Skeletal muscle satellite cell (primary cell): ENCODE measurements at regions not wholly inside any gene's neighbourhood (a gene's known extent, or its start where the extent isn't known, plus 50 kb on each side); places are given as distances from the start of the nearest gene placed in this dataset.

ENCODE experiments used
- H3K27me3 ChIP-seq: 2 replicates; pipeline ENCODE4 v1.7.0; 2013; ENCODE audit warnings: low read length; ENCODE audit not compliant: control insufficient read depth, insufficient read depth
- H3K36me3 ChIP-seq: 2 replicates; pipeline ENCODE4 v1.7.0; 2013; ENCODE audit warnings: mild to moderate bottlenecking, control low read depth, low read length; ENCODE audit not compliant: insufficient read depth
- H3K4me1 ChIP-seq: 2 replicates; pipeline ENCODE4 v1.7.0; 2013; ENCODE audit warnings: low read length; ENCODE audit not compliant: control insufficient read depth, insufficient read depth
- H3K4me2 ChIP-seq: 2 replicates; pipeline ENCODE4 v1.7.0; 2013; ENCODE audit warnings: mild to moderate bottlenecking, low read length
- H3K4me3 ChIP-seq: 2 replicates; pipeline ENCODE4 v1.7.0; 2013; ENCODE audit warnings: low read length
- H3K9ac ChIP-seq: 2 replicates; pipeline ENCODE4 v1.7.0; 2013; ENCODE audit warnings: mild to moderate bottlenecking, low read depth, low read length, moderate library complexity
- H3K9me3 ChIP-seq: replicated peaks from 2 replicates; pipeline ENCODE4 v1.7.0; 2013; ENCODE audit warnings: mild to moderate bottlenecking, control low read depth, low read length

DNA sequence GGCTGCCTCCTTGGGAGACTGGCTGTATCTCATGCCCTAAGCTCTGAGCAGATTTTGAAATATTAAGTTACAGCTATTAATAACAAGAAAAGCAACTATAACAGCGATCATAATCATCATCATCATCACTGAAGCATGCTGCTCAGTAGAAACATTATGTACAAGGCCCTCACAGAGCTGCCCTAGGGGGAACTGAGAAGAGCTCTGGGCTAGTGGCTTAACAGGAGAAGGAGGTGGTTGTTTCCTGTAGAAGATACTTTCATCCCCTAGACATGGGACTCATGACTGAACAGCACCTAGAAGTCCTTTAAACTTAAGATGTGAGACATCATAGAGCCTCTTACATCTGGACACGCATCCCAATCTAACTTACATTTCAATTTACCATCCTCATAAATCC is 332.8 kb upstream of the PLET1 start:
- Histone ChIP-seq H3K36me3 (no peaks in the 10 kb centered on the region), H3K9me3 (no peaks in the 10 kb centered on the region), H3K4me3 (no peak overlapping the region), H3K9ac (no peak overlapping the region), H3K27me3 (no peaks in the 10 kb centered on the region), H3K4me2 (no peak overlapping the region), H3K4me1 (peaks cover 14% of the 10 kb centered on the region)

DNA sequence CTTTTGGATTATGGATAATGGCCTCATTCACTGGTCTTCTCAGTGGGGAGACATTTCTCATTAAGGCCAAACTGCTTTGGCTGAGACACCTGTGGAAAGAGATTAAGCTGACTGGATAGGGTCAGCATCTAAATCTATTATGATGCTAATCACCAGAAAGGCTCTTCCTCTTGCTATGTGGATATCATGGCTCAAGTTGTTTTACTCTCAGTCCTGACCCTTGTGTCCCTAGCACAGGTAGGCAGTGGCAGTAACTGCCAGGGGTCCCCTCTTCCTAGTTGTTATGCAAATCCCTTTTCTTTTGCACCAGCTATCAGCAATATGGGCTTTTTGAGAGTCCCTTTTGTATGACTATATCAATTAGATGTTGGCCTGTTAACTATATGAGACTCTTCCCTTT is 335.7 kb upstream of the PLET1 start:
- H3K4me3 ChIP-seq, result no peak overlapping the region

DNA sequence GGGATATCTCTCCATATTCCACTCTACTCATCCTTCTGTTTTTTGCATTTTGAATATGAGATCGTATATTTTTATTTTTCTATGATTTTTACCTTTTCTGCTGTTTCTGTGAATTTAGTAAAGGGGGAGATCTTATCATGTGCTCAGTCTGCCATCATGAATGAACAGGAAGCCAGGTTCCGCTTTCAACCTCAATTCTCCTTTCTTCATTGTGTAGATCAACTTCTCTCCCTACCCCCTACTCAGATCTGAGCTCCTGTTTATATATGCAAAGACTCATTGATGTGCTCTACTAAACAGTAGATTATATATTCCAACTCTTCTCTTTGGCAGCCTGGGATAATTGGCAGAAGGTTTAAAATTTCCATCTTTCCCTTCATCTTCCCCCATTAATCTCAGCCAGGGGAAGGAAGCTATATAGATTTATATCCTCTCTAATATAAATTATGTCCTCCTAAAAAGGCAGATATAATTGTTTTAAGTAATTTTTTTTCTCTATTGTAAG is 336.7 kb upstream of the PLET1 start:
- Histone ChIP-seq H3K9ac (no peak overlapping the region), H3K9me3 (no peaks in the 10 kb centered on the region)

More for the DNA sequence above, 335.7 kb upstream of the PLET1 start:
- Histone ChIP-seq H3K4me1 (peaks cover under 1% of the 10 kb centered on the region), H3K27me3 (no peaks in the 10 kb centered on the region), H3K9ac (no peak overlapping the region), H3K36me3 (no peaks in the 10 kb centered on the region), H3K9me3 (no peaks in the 10 kb centered on the region), H3K4me2 (no peak overlapping the region)

DNA sequence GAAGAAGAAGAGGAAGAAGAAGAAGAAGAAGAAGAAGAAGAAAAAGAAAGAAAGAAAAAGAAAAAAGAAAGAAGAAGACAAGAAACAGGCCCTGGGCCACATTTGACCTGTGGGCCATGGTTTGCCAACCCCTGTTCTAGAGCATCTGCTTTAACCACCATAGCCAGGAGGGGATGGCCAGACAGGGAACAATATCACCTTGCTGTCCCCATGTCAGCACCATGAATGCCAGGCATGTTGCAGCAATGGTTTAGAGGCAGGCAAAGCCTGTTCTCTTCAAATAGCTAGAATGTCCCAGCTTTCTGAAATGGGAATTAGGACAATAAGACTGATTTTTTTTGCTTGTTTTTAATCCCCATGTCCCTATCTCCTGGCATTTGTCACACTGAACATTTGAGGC is 338.6 kb upstream of the PLET1 start:
- H3K9ac ChIP-seq, result no peak overlapping the region
- no peaks in the 10 kb centered on the region for H3K36me3 ChIP-seq
- H3K9me3 ChIP-seq, result no peaks in the 10 kb centered on the region
- no peak overlapping the region for H3K4me3 ChIP-seq
- no peaks in the 10 kb centered on the region for H3K4me1 ChIP-seq
- no peaks in the 10 kb centered on the region for H3K27me3 ChIP-seq
- H3K4me2 ChIP-seq, result no peak overlapping the region

More for the DNA sequence above, 336.7 kb upstream of the PLET1 start:
- no peak overlapping the region for H3K4me3 ChIP-seq
- no peak overlapping the region for H3K4me2 ChIP-seq
- H3K36me3 ChIP-seq, result no peaks in the 10 kb centered on the region
- H3K27me3 ChIP-seq, result no peaks in the 10 kb centered on the region
- H3K4me1 ChIP-seq, result no peaks in the 10 kb centered on the region

DNA sequence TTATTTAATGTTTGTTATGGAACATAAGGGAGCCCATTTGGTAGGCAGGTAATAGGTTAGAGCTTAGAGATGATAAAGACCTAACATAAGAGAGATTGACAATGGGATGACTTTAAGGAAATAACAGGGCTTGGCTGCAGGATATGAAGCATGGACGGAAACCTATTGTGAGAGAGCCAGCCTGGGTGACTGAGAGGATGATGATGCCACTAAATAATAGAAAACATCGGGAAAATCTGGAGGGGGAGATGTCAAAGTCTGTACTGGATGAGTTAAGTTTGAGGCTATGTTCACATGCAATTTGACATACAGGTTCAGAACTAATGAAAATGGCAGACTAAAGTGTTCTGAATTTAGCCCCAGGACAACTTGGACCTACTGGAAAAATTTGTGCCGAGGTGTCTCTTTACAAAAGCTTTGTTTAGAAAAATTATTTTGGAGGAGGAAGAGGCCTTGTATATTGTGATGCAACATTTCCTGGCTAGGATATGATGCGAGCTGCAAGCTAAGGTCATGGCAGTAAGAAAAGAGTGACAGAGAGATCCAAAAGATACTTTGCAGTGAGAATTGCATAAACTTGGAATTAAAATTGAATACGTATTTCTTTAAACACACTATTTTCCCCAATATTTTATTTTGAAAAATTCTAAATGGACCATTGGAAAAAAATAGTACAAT is 339.3 kb upstream of the PLET1 start:
- Histone ChIP-seq H3K27me3 (no peaks in the 10 kb centered on the region), H3K36me3 (no peaks in the 10 kb centered on the region), H3K9ac (no peak overlapping the region), H3K4me2 (no peak overlapping the region), H3K4me1 (no peaks in the 10 kb centered on the region), H3K9me3 (no peaks in the 10 kb centered on the region), H3K4me3 (no peak overlapping the region)

DNA sequence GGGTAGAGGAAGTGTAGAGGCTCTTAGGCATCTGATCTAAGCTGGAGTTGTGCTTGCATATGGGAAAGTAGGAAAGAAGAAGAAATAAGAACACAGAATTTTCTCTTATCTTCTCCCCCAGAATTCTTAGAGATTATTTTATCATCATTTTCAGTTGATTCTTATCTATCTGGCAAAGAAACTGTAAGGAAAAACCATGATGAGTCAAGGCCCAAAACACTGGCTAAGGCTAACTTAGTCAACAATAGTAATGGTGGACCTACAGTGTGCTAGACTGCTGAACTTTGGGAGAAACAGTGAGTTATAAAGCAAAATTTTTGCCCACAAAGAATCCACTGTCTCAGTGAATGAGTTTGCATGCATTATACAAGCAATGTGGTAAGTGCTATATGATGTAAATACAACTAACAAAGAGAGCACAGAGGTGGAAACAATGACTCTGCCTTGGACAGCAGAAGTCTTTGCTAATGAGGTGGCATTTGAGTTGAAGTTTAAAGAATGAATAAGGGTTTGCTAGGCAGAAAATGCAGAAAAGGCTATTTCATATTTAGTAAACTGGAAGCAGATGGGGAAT is 344.5 kb upstream of the PLET1 start:
- Histone ChIP-seq H3K9ac (no peak overlapping the region), H3K4me3 (no peak overlapping the region), H3K36me3 (no peaks in the 10 kb centered on the region), H3K4me1 (no peaks in the 10 kb centered on the region), H3K27me3 (no peaks in the 10 kb centered on the region), H3K4me2 (no peak overlapping the region), H3K9me3 (no peaks in the 10 kb centered on the region)

DNA sequence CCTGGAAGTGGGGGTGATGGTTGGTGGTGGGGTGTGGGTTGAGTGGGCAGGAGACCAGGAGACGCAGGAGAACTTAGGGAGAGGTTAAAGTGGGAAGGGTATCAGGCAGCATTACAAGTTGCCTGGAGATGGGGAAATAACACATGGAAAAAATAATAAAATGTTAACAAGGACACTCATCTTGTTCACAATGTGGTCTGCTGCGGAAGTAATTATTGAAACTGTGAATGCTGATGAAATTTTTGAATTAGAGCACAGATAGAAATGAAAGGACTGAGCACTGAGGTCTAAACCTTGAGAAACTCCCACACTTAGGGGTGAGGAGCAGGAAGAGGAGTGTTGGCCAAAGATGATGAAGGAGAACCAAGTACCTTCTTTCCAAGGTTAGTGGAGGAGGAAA is 346.0 kb upstream of the PLET1 start:
- H3K4me3 ChIP-seq, result no peak overlapping the region
- H3K36me3 ChIP-seq, result no peaks in the 10 kb centered on the region
- no peak overlapping the region for H3K9ac ChIP-seq
- no peaks in the 10 kb centered on the region for H3K27me3 ChIP-seq
- H3K9me3 ChIP-seq, result no peaks in the 10 kb centered on the region
- H3K4me1 ChIP-seq, result peaks cover 14% of the 10 kb centered on the region
- H3K4me2 ChIP-seq, result no peak overlapping the region

DNA sequence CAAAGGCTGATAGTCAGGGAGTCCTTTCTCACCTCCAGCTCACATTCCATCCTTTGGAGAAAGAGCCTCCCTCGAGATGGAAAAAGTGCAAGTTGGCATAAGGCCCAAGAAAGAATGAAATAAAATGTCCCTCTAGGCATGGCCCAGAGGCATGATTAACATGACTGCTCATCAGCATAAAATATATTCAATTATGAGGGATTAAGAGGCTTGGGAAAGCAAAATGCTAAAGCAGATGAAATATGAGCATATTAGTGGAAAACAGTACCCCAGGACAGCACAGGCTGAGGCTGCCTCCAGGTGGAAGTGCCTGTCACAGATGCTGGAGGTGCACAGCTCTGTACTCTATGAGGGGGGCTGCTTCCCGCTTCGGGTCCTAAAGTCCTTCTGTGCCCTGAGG is 347.8 kb upstream of the PLET1 start:
- Histone ChIP-seq H3K4me1 (peaks cover 32% of the 10 kb centered on the region), H3K36me3 (no peaks in the 10 kb centered on the region), H3K27me3 (no peaks in the 10 kb centered on the region), H3K9ac (no peak overlapping the region), H3K9me3 (no peaks in the 10 kb centered on the region), H3K4me3 (no peak overlapping the region), H3K4me2 (no peak overlapping the region)

DNA sequence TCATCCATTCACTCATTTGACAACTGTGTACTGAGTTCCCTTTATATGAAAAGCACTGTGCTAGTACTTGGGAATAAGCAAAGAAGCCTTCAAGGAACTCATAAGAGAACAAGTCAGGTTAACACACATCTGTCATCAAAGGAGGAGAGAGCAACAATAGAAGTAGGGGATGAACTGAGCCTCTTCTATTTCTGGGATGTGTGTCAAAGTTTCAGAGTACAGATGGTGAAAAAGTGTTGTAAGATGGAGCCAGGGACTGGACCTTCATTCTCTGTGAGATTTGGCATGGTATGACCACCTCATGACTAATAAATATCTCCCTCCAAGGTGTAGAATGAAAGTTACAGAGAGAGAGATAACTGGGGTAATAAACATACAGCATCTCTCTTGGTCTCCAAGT is 349.8 kb upstream of the PLET1 start:
- Histone ChIP-seq H3K36me3 (no peaks in the 10 kb centered on the region), H3K4me1 (peaks cover 34% of the 10 kb centered on the region), H3K4me3 (no peak overlapping the region), H3K9ac (no peak overlapping the region), H3K4me2 (peak overlapping the region; percentile 68), H3K27me3 (no peaks in the 10 kb centered on the region), H3K9me3 (no peaks in the 10 kb centered on the region)

DNA sequence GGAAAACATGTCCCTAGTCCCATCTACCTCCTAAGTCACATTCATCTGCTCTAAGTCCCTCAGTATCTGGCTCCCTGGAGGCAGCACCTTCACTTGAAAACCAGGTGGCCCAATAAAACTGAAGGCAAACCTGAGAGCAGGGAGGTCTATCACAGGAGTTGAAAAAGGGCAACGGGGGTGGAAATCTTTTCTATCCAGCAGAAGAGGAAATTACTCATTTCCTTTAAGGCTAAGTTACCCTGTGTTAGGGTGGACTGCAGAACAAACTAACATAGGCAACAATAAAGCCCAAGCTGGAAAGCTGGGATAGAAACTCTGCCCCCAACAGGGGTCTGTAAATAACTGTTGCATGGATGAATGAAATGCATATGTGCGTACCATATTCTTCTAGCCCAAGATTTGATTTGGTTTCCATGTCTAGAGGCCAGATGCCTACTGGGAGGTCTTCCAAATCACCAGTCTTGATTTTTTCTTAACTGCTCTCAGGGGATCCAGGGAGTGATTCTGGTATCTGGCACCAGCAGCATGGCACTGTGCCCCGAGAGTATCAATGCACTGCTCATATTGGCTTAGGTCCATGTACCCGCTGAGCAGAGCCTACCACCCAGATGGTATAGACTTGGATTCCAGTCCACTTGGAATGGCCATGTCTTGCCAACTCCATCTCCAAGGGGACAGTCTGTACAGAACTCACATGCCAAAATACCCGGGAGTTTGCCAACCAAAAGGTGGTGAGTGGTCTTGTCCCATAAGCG is 350.0 kb upstream of the NCAM1 start:
- Histone ChIP-seq H3K27me3 (no peaks in the 10 kb centered on the region), H3K9me3 (no peaks in the 10 kb centered on the region), H3K9ac (no peak overlapping the region), H3K36me3 (no peaks in the 10 kb centered on the region), H3K4me2 (peak overlapping the region; percentile 68), H3K4me1 (peaks cover 34% of the 10 kb centered on the region), H3K4me3 (peak overlapping the region; percentile 48)

DNA sequence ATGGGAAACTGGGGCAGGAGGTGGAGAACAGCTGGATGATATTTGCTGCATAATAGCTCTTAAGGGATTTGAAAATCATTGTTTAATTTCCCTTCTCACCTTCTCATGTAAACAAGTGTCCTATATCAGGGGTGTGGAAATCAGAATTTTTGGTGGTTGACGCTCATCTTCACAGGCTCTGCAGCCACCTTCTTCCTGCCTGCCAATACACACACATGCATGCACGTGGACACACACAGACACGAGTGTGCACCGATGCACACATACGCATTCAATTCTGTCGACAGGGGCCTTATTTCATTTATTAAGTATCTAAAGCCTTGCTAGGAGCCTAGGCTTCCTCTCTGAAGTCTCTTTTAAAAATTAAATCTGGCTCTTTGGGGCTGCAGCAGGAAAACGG is 349.4 kb upstream of the NCAM1 start:
- Histone ChIP-seq H3K4me3 (peak overlapping the region; percentile 48), H3K4me1 (peaks cover 34% of the 10 kb centered on the region), H3K9me3 (no peaks in the 10 kb centered on the region), H3K4me2 (peak overlapping the region; percentile 68), H3K27me3 (no peaks in the 10 kb centered on the region), H3K36me3 (no peaks in the 10 kb centered on the region), H3K9ac (no peak overlapping the region)
